ENCODE measurements at regions not wholly inside any gene's neighbourhood (a gene's known extent, or its start where the extent isn't known, plus 50 kb on each side); places are given as distances from the start of the nearest gene placed in this dataset.

GRCh38 chr7:46830-47140 is 145.6 kb upstream of the FAM20C start:
- DNase-seq: no peak
- H3K36me3 ChIP-seq (replicated peaks): no peaks in the 10 kb centered on the region
- peaks cover 3% of the 10 kb centered on the region for H3K27me3 ChIP-seq (replicated peaks)
- H3K27ac ChIP-seq: no peak overlapping the region
- H3K4me3 ChIP-seq (ENCODE audit: low read depth, low read length): no peak overlapping the region
- in situ Hi-C loops (cut with HindIII; ENCODE audit: low pct_ligation_motif_present, low sequenced_read_pairs): no loop called here
- TF ChIP-seq CTCF (IDR thresholded peaks at IDR 0.05; ENCODE audit: low read depth, low read length, missing control alignments): no peak

GRCh38 chr7:51456-52068 is 140.8 kb upstream of the FAM20C start:
- no peak overlapping the region for H3K4me3 ChIP-seq (ENCODE audit: low read depth, low read length)
- H3K27me3 ChIP-seq (replicated peaks): no peaks in the 10 kb centered on the region
- DNase-seq: no peak
- no peak for TF ChIP-seq CTCF (IDR thresholded peaks at IDR 0.05; ENCODE audit: low read depth, low read length, missing control alignments)
- in situ Hi-C loops (cut with HindIII; ENCODE audit: low pct_ligation_motif_present, low sequenced_read_pairs): no loop called here
- no peak overlapping the region for H3K27ac ChIP-seq
- H3K36me3 ChIP-seq (replicated peaks): no peaks in the 10 kb centered on the region

GRCh38 chr7:52100-52499 is 140.3 kb upstream of the FAM20C start:
- in situ Hi-C loops (cut with HindIII; ENCODE audit: low pct_ligation_motif_present, low sequenced_read_pairs): no loop called here

GRCh38 chr7:53531-53930 is 138.8 kb upstream of the FAM20C start:
- in situ Hi-C loops (cut with HindIII; ENCODE audit: low pct_ligation_motif_present, low sequenced_read_pairs): no loop called here
- no peaks in the 10 kb centered on the region for H3K27me3 ChIP-seq (replicated peaks)
- H3K27ac ChIP-seq: no peak overlapping the region
- H3K4me3 ChIP-seq (ENCODE audit: low read depth, low read length): no peak overlapping the region
- no peak for TF ChIP-seq CTCF (IDR thresholded peaks at IDR 0.05; ENCODE audit: low read depth, low read length, missing control alignments)
- no peak for DNase-seq
- H3K36me3 ChIP-seq (replicated peaks): no peaks in the 10 kb centered on the region

More at GRCh38 chr7:52100-52499, 140.3 kb upstream of the FAM20C start:
- DNase-seq: no peak
- no peaks in the 10 kb centered on the region for H3K27me3 ChIP-seq (replicated peaks)
- H3K4me3 ChIP-seq (ENCODE audit: low read depth, low read length): no peak overlapping the region
- no peaks in the 10 kb centered on the region for H3K36me3 ChIP-seq (replicated peaks)
- TF ChIP-seq CTCF (IDR thresholded peaks at IDR 0.05; ENCODE audit: low read depth, low read length, missing control alignments): no peak
- H3K27ac ChIP-seq: no peak overlapping the region

GRCh38 chr7:54615-55014 is 137.8 kb upstream of the FAM20C start:
- H3K4me3 ChIP-seq (ENCODE audit: low read depth, low read length): no peak overlapping the region
- H3K27ac ChIP-seq: no peak overlapping the region
- no peaks in the 10 kb centered on the region for H3K36me3 ChIP-seq (replicated peaks)
- no peak for DNase-seq
- in situ Hi-C loops (cut with HindIII; ENCODE audit: low pct_ligation_motif_present, low sequenced_read_pairs): no loop called here
- no peak for TF ChIP-seq CTCF (IDR thresholded peaks at IDR 0.05; ENCODE audit: low read depth, low read length, missing control alignments)
- no peaks in the 10 kb centered on the region for H3K27me3 ChIP-seq (replicated peaks)

GRCh38 chr7:55690-56248 is 136.6 kb upstream of the FAM20C start:
- no peak overlapping the region for H3K4me3 ChIP-seq (ENCODE audit: low read depth, low read length)
- in situ Hi-C loops (cut with HindIII; ENCODE audit: low pct_ligation_motif_present, low sequenced_read_pairs): no loop called here
- H3K27ac ChIP-seq: no peak overlapping the region
- no peak for DNase-seq
- TF ChIP-seq CTCF (IDR thresholded peaks at IDR 0.05; ENCODE audit: low read depth, low read length, missing control alignments): no peak
- H3K36me3 ChIP-seq (replicated peaks): no peaks in the 10 kb centered on the region
- no peaks in the 10 kb centered on the region for H3K27me3 ChIP-seq (replicated peaks)
